GM21717 (cell line): ENCODE measurements at regions not wholly inside any gene's neighbourhood (a gene's known extent, or its start where the extent isn't known, plus 50 kb on each side); places are given as distances from the start of the nearest gene placed in this dataset.
"Not testable (repeated sequence)": the region's sequence is repeated elsewhere in the genome, so short reads cannot be mapped to it uniquely, and the experiment has no call there.

ENCODE experiments used
- ATAC-seq: cut with Tn5 transposase; IDR thresholded peaks from one replicate; pipeline ENCODE4 v1.9.1; 2021; ENCODE audit warnings: mild to moderate bottlenecking, moderate library complexity; ENCODE audit not compliant: unreplicated experiment

DNA sequence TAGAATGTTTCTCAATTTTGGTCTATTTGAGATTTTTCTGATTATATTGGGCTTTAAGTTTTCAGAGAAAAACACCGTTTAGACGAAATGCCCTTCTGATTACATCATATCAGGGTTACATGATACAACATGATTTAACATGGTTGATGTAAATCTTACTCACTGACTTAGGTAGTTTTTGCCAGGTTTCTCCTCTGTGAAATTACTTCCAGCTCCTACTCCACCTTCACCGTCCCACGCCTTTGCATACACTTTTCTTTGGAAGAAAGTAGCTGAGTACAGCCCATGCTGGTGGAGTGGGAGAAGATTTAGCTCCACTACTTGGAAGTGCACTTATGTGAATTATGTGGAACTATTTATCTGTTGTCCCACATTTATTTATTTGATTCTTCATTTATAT lies 433.2 kb upstream of the KLHL1 start:
- ATAC-seq, result no peak

GRCh38 chr13:70534466-70534865 lies 426.2 kb upstream of the KLHL1 start:
- no peak for ATAC-seq

DNA sequence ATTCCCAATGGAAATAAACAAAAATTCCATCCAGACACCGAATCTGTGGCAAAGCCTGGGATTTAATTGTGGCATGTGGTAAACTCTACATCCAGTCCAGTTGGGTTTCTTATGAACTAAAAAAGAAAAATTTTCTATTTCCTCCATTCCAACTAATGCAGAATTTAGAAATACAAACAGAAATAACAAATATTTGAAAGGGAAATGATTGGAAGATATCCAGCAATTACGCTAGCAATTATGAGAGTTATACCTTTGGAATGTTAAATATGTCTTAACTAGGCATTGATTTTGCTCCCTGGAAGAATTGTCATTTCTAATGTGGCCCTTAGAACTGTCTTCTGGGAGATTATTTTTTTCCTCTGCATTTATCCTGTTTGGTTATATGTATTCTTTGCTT lies 421.4 kb upstream of the KLHL1 start:
- ATAC-seq, result no peak

- ATAC-seq, result no peak
These were observed 419.3 kb upstream of the KLHL1 start for GRCh38 chr13:70527599-70527998.

DNA sequence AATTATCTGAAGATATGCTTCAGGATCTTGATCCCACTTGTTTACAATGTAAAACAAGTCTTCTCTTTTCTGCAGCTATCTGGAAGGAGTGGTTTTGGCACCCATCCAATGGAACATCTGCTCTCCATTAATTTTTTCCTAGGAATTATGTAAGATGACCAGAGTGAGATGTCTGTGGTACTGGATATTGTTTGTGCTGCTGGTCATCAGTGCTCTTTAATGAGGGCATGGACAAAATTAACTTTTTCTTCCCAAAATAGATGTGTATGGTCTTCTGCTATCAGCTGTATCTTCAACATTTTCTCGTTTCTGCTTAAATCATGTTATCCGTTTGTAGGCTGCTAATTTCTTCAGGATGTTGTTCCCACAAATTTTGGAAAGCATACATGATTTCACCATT lies 415.4 kb upstream of the KLHL1 start:
- ATAC-seq, result no peak

DNA sequence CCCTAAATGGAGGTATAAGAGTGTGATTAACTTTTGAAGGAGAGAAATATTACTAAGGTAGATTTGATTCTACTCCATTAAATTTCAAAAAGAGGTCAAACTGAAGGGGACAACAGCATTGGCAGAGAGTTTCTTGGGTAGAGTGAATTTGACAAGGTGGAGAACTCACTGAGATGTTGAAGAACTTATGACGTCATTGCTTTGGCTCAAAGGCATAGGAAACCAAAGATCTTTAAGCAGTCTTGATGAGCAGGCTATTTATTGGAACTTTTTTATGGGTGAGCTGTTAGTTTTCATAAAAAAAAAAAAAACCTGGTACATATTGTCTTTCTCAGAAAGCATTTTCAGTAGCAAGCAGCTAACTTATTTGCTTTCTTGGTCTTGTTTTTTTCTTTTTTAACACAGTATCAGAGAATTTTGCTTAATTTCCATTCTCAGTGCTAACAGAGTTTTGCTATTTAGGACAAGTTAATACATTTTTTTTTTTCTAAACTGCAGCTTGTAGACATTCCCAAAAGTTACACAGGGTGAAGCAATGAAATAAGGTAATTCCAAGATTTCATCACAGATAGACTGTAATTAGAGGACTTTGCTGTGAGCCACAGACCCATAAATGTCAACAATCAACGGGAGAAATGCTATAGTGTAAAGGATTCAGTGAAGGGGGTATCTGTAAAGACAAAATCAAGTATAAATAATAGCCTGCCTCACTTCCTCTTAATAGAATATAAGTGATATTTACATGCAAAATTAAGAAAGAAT lies 412.2 kb upstream of the KLHL1 start:
- no peak for ATAC-seq

- no peak for ATAC-seq
These were observed 409.8 kb upstream of the KLHL1 start for GRCh38 chr13:70518081-70518480.

- ATAC-seq, result no peak
These were observed 408.0 kb upstream of the KLHL1 start for GRCh38 chr13:70516226-70516625.

- not testable (repeated sequence) for ATAC-seq
These were observed 403.7 kb upstream of the KLHL1 start for GRCh38 chr13:70511861-70512417.

- no peak for ATAC-seq
These were observed 397.6 kb upstream of the KLHL1 start for GRCh38 chr13:70505809-70506208.

GRCh38 chr13:70502944-70503343 lies 394.7 kb upstream of the KLHL1 start:
- no peak for ATAC-seq

GRCh38 chr13:70490320-70490935 lies 382.2 kb upstream of the KLHL1 start:
- no peak for ATAC-seq

- no peak for ATAC-seq
These were observed 376.7 kb upstream of the KLHL1 start for GRCh38 chr13:70484931-70485330.

- no peak for ATAC-seq
These were observed 375.5 kb upstream of the KLHL1 start for GRCh38 chr13:70483599-70484276.

DNA sequence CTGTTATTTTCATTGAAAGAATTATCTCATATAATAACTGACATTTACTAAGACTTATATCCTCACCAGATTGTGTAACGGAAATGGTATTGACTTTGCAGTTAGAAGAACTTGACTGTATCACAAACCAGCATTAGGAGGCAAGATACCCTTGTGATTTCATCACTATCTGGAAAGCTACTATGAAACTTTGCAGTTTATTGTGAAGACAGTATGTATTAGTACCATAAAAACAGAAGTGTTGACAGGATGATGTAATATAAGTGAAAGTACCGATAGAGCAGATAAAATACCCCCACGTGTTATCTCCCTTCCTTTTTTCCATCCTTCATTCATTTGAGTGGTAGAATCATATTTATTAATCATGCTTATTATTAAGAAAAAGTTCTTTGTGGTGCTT lies 365.7 kb upstream of the KLHL1 start:
- no peak for ATAC-seq

DNA sequence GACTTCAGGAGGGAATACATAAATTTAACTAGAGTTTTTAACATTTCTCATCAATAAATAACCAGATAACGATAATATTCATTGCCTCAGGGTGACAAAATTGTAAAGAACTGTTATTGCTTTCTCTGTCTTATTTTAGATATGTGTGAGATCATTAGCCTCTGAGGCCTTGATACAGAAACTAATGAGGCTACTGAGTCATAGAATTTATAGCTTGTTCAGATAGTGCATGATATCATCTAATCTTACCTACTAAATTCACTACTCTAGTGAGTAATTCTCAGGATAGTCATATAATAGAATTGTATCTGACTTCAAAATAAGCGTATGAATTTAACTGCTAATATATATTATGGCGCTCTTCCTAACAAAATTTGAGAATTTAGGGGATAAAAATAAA lies 360.8 kb upstream of the KLHL1 start:
- no peak for ATAC-seq

GRCh38 chr13:70457474-70457873 lies 349.2 kb upstream of the KLHL1 start:
- ATAC-seq, result no peak

DNA sequence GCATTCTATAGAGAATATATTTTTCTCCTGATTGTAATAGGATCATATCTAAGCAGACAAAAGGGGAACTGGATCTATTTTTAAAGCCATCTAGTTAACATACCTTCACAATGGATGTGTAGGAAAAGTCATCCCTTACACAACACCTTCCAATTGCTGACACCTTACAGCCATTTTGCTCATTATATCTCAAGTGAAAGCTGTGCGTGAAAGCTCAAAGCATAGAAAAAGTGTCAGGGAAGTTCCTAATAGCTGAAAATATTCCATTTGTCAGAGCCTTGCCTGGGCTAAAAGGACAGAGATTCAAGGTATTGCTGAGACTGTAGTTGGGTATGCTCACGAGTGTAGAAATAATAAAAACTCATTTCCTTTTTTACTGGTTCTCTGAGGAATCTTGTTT lies 340.6 kb upstream of the KLHL1 start:
- ATAC-seq, result no peak

- no peak for ATAC-seq
These were observed 324.1 kb upstream of the KLHL1 start for GRCh38 chr13:70432276-70432805.

DNA sequence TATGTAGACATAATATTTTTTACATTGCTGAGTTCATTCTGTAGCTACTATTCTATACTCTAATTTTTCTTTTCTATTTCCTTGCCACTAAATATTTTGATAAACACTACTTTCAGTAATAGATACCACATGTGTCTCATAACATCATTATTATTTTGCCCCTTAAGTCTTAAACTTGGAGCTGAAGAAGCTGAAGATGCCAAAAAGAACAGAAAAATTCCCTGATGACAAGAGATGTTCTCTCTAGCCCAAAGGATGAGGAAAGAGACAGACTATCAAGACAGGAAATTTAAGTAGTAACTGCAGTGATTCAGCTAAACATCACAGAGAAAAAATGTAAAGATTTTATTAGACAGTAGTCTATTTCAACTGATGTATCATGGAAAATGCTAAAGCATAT lies 322.0 kb upstream of the KLHL1 start:
- ATAC-seq, result no peak

DNA sequence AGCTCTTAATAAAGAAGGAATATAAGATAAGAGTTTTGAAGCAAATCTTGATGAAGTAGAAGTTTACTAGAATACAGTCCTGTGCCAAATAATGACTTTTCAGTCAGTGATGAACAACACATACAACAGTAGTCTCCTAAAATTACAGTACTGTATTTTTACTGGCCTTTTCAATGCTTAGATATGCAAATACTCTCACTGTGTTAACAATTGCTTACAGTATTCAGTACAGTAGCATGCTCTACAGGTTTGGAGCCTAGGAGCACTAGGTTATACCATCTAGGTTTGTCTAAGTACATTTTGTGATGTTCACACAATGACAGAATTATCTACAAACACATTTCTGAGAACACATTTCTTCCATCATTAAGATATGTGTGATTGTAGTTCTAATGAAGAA lies 316.7 kb upstream of the KLHL1 start:
- no peak for ATAC-seq

GRCh38 chr13:70424428-70424827 lies 316.2 kb upstream of the KLHL1 start:
- no peak for ATAC-seq
